HCT116 (cell line): ENCODE measurements at regions not wholly inside any gene's neighbourhood (a gene's known extent, or its start where the extent isn't known, plus 50 kb on each side); places are given as distances from the start of the nearest gene placed in this dataset.

ENCODE experiments used
- ATAC-seq: fragments of 200-7000 bp; cut with Tn5 transposase; 2 replicates; pipeline ENCODE4 v1.9.1; 2020; ENCODE audit warnings: mild to moderate bottlenecking, moderate library complexity
- BruUV-seq: library from RNA; stranded (reverse); fragments of 400-500 nt; replicated peaks from 2 replicates; lab custom pipeline; 2021; lab: Mats Ljungman, UMichigan
- CTCF ChIA-PET: fragments of 300-600 bp; sonication (Branson Sonifier 250); formaldehyde crosslinking; loops from one replicate; lab custom pipeline; 2021; ENCODE audit warnings: antibody characterized with exemption; lab: Charles Lee
- POLR2A ChIA-PET: fragments of 300-600, 350-600 bp; sonication (Branson Sonifier 250); formaldehyde crosslinking; loops from one replicate; lab custom pipeline; 2021; ENCODE audit warnings: antibody characterized with exemption; lab: Charles Lee
- RAD21 ChIA-PET, 2 experiments: fragments of 300-600 bp; sonication (Branson Sonifier 250); formaldehyde crosslinking; loops; one replicate each; lab custom pipeline; 2023; ENCODE audit warnings: low total read pairs in 2 of 2; ENCODE audit not compliant: uncharacterized antibody in 2 of 2, unreplicated experiment in 2 of 2, low non-redundant PET in 1 of 2; lab: Charles Lee
- DNase-seq: peaks from one replicate; pipeline ENCODE4 v3.0.0-alpha.2; 2010; ENCODE audit warnings: low read depth, low spot score
- H2AFZ ChIP-seq: fragments of 200-600 bp; shearing (Covaris generic), sonication (generic); 2 replicates; pipeline ENCODE4 v1.6.1; 2017; ENCODE audit warnings: low read depth, mixed run types, mixed read lengths, antibody characterized with exemption, low read length; ENCODE audit not compliant: poor library complexity, severe bottlenecking
- H3K27ac ChIP-seq: 2 replicates; pipeline ENCODE4 v1.5.1; 2012; ENCODE audit warnings: low read depth, low read length
- H3K27me3 ChIP-seq: fragments of 200-600 bp; sonication (generic); 2 replicates; pipeline ENCODE4 v1.6.1; 2016; ENCODE audit warnings: mixed run types, low read length, mixed read lengths; ENCODE audit not compliant: insufficient read depth
- H3K36me3 ChIP-seq, 2 experiments: fragments of 200-500 bp in 1 of 2; fragments of 200-600 bp in 1 of 2; sonication (Bioruptor generic) in 1 of 2; sonication (generic) in 1 of 2; 2 replicates each; pipeline versions ENCODE4 v1.5.1 to v1.6.1; 2014 to 2016; ENCODE audit warnings: low read length in 2 of 2, inconsistent platforms in 1 of 2, mixed read lengths in 1 of 2, mixed run types in 1 of 2; ENCODE audit not compliant: insufficient read depth in 2 of 2, control insufficient read depth in 1 of 2
- H3K4me1 ChIP-seq, 2 experiments: fragments of 200-600 bp in 1 of 2; sonication (generic) in 1 of 2; 2 replicates each; pipeline versions ENCODE4 v1.5.1 to v1.6.1; 2012 to 2017; ENCODE audit warnings: low read length in 2 of 2, inconsistent platforms in 1 of 2, mild to moderate bottlenecking in 1 of 2, mixed read lengths in 1 of 2, mixed run types in 1 of 2, moderate library complexity in 1 of 2; ENCODE audit not compliant: insufficient read depth in 2 of 2, control insufficient read depth in 1 of 2
- H3K4me2 ChIP-seq: fragments of 200-600 bp; sonication (generic); 2 replicates; pipeline ENCODE4 v1.6.1; 2017; ENCODE audit warnings: mixed run types, low read length, mixed read lengths
- H3K4me3 ChIP-seq, 2 experiments: fragments of 200-600 bp in 1 of 2; sonication (generic) in 1 of 2; replicated peaks in 1 of 2; 2 replicates each; pipeline ENCODE4 v1.5.1; 2011 to 2016; ENCODE audit warnings: low read length in 2 of 2, control low read depth in 1 of 2, low read depth in 1 of 2, mild to moderate bottlenecking in 1 of 2, mixed read lengths in 1 of 2, mixed run types in 1 of 2
- H3K79me2 ChIP-seq: fragments of 200-600 bp; sonication (generic); 2 replicates; pipeline ENCODE4 v1.6.1; 2017; ENCODE audit warnings: mild to moderate bottlenecking, mixed run types, low read length, moderate library complexity, mixed read lengths; ENCODE audit not compliant: insufficient read depth
- H3K9ac ChIP-seq: fragments of 200-600 bp; sonication (generic); 2 replicates; pipeline ENCODE4 v1.6.1; 2016; ENCODE audit warnings: low read length, mixed read lengths
- H3K9me2 ChIP-seq: fragments of 200-600 bp; sonication (generic), shearing (Covaris generic); 2 replicates; pipeline ENCODE4 v1.6.1; 2017; ENCODE audit warnings: mixed run types, mild to moderate bottlenecking, moderate library complexity; ENCODE audit not compliant: insufficient read depth
- H3K9me3 ChIP-seq, 2 experiments: fragments of 200-500 bp in 1 of 2; fragments of 200-600 bp in 1 of 2; sonication (Bioruptor generic) in 1 of 2; sonication (generic) in 1 of 2; 2 replicates each; pipeline ENCODE4 v1.6.1; 2014 to 2017; ENCODE audit warnings: low read length in 2 of 2, mixed read lengths in 2 of 2, inconsistent platforms in 1 of 2, low read depth in 1 of 2, mild to moderate bottlenecking in 1 of 2, mixed run types in 1 of 2, moderate library complexity in 1 of 2; ENCODE audit not compliant: control insufficient read depth in 1 of 2, insufficient read depth in 1 of 2
- H4K20me1 ChIP-seq: fragments of 200-600 bp; sonication (generic), shearing (Covaris generic); 2 replicates; pipeline ENCODE4 v1.6.1; 2017; ENCODE audit warnings: mixed run types, mild to moderate bottlenecking, moderate library complexity; ENCODE audit not compliant: insufficient read depth
- ELF1 ChIP-seq: IDR thresholded peaks from 2 replicates; pipeline ENCODE4 v1.6.1; 2012; ENCODE audit warnings: low read depth, borderline replicate concordance
- EZH2phosphoT487 ChIP-seq: fragments of 200-600 bp; IDR thresholded peaks from 2 replicates; pipeline ENCODE4 v1.6.1; 2018; ENCODE audit warnings: antibody characterized with exemption, borderline replicate concordance
- JUND ChIP-seq: IDR thresholded peaks from 2 replicates; pipeline ENCODE4 v1.6.1; 2012
- POLR2A ChIP-seq: IDR thresholded peaks from 2 replicates; pipeline ENCODE4 v1.7.0; 2011; ENCODE audit warnings: borderline replicate concordance; ENCODE audit not compliant: insufficient read depth, insufficient read length; ENCODE audit errors: extremely low read depth
- POLR2AphosphoS5 ChIP-seq: IDR thresholded peaks from 2 replicates; pipeline ENCODE4 v1.6.1; 2011; ENCODE audit warnings: mild to moderate bottlenecking, low read depth, low read length, moderate library complexity
- REST ChIP-seq: IDR thresholded peaks from 2 replicates; pipeline ENCODE4 v1.6.1; 2012; ENCODE audit warnings: low read depth
- SP1 ChIP-seq: IDR thresholded peaks from 2 replicates; pipeline ENCODE4 v1.6.1; 2012; ENCODE audit warnings: low read depth
- YY1 ChIP-seq: IDR thresholded peaks from 2 replicates; pipeline ENCODE4 v1.6.1; 2011; ENCODE audit warnings: low read length, low read depth, moderate library complexity, mild to moderate bottlenecking; ENCODE audit not compliant: insufficient replicate concordance; ENCODE audit errors: extremely low read depth
- ZFX ChIP-seq: fragments of 450-650 bp; IDR thresholded peaks from 2 replicates; pipeline ENCODE4 v1.6.1; 2017
- ZNF274 ChIP-seq: fragments of 200-500 bp; sonication (Bioruptor generic); IDR thresholded peaks from 2 replicates; pipeline ENCODE4 v1.6.1; 2014; ENCODE audit warnings: mild to moderate bottlenecking, low read depth, low read length, inconsistent platforms
- intact Hi-C: fragments of 100-400 bp; cut with micrococcal nuclease; formaldehyde crosslinking; loops from 2 replicates; pipeline ENCODE4 v1.10.0; 2022
- TF ChIP-seq, protein P1 (sequence below): IDR thresholded peaks from 2 replicates; pipeline ENCODE4 v1.6.1; 2012

GRCh38 chr3:197393711-197394110, 95.3 kb upstream of the DLG1 start:
- Histone ChIP-seq H3K79me2 (no peaks in the 10 kb centered on the region), H3K9ac (no peak overlapping the region), H2AFZ (no peak overlapping the region), H3K27me3 (peaks cover 12% of the 10 kb centered on the region), H3K36me3 (no peaks in the 10 kb centered on the region), H4K20me1 (no peaks in the 10 kb centered on the region), H3K9me2 (no peaks in the 10 kb centered on the region), H3K4me2 (no peak overlapping the region), H3K9me3 (no peaks in the 10 kb centered on the region), H3K27ac (no peak overlapping the region), H3K4me1 (peaks cover 9 to 28% of the 10 kb centered on the region in 2 experiments; a peak in 3 of 4 replicates), H3K4me3 (no peak overlapping the region)
- RAD21 ChIA-PET = no interaction called here
- CTCF ChIA-PET = no interaction called here
- intact Hi-C loops = no loop called here
- no TSS peak for BruUV-seq
- ATAC-seq (no peak), DNase-seq (no peak)
- POLR2A ChIA-PET = no interaction called here
- no peak for TF ChIP-seq ZNF274
- no peak for TF ChIP-seq SP1
- no peak for TF ChIP-seq REST
- no peak for TF ChIP-seq ZFX
- TF ChIP-seq JUND = no peak
- TF ChIP-seq POLR2A = no peak

- Histone ChIP-seq H3K4me2 (no peak overlapping the region), H3K4me1 (peaks cover 9 to 23% of the 10 kb centered on the region in 2 experiments; a peak in 3 of 4 replicates)
- TF ChIP-seq ELF1 (no peak), YY1 (no peak), EZH2phosphoT487 (no peak), POLR2A (no peak), SP1 (no peak), POLR2AphosphoS5 (no peak)
- TF ChIP-seq, protein P1, sequence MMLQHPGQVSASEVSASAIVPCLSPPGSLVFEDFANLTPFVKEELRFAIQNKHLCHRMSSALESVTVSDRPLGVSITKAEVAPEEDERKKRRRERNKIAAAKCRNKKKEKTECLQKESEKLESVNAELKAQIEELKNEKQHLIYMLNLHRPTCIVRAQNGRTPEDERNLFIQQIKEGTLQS = no peak
- TF ChIP-seq, all 23 proteins: peak for 0
- no peaks in the 10 kb centered on the region for H4K20me1 ChIP-seq
- no peak for DNase-seq
- H3K4me3 ChIP-seq = no peak overlapping the region
- ChIA-PET RAD21 (no interaction called here), POLR2A (no interaction called here), CTCF (no interaction called here)
- H3K27me3 ChIP-seq = peaks cover 16% of the 10 kb centered on the region
- no TSS peak for BruUV-seq
- ATAC-seq = no peak
- H3K36me3 ChIP-seq = no peaks in the 10 kb centered on the region
- no peak overlapping the region for H3K9ac ChIP-seq
- H3K79me2 ChIP-seq = no peaks in the 10 kb centered on the region
- no peaks in the 10 kb centered on the region for H3K9me2 ChIP-seq
- no peaks in the 10 kb centered on the region for H3K9me3 ChIP-seq
- intact Hi-C loops = no loop called here
- H2AFZ ChIP-seq = no peak overlapping the region
- no peak overlapping the region for H3K27ac ChIP-seq
Measured at GRCh38 chr3:197392961-197393360, 94.5 kb upstream of the DLG1 start.
